MCF 10A (cell line): ENCODE measurements at regions not wholly inside any gene's neighbourhood (a gene's known extent, or its start where the extent isn't known, plus 50 kb on each side); places are given as distances from the start of the nearest gene placed in this dataset.

Source experiments
- BruUV-seq: library from RNA; stranded (reverse); fragments of 400-500 nt; replicated peaks from 2 replicates; lab custom pipeline; 2021; lab: Mats Ljungman, UMichigan
- CTCF ChIA-PET: fragments of 300-600 bp; sonication (Branson Sonifier 250); formaldehyde crosslinking; extraction: SDS; loops from one replicate; lab custom pipeline; 2021; ENCODE audit warnings: antibody characterized with exemption, inconsistent platforms; lab: Yijun Ruan, JAX
- POLR2A ChIA-PET: fragments of 300-600, 350-650 bp; sonication (Branson Sonifier 250); formaldehyde crosslinking; extraction: SDS; loops from one replicate; lab custom pipeline; 2020; ENCODE audit warnings: antibody characterized with exemption, inconsistent platforms; lab: Yijun Ruan, JAX
- DNase-seq: peaks from one replicate; pipeline ENCODE4 v3.0.0-alpha.2; 2018; ENCODE audit not compliant: unreplicated experiment
- H3K27ac Mint-ChIP-seq: one replicate; pipeline ENCODE4 v1.8.0; 2022; ENCODE audit warnings: mild to moderate bottlenecking, low read depth, mixed read lengths; ENCODE audit not compliant: unreplicated experiment
- H3K27me3 Mint-ChIP-seq: one replicate; pipeline ENCODE4 v1.8.0; 2022; ENCODE audit warnings: mixed read lengths; ENCODE audit not compliant: insufficient read depth, unreplicated experiment
- H3K36me3 Mint-ChIP-seq: one replicate; pipeline ENCODE4 v1.8.0; 2022; ENCODE audit warnings: mild to moderate bottlenecking, moderate library complexity, mixed read lengths; ENCODE audit not compliant: insufficient read depth, unreplicated experiment
- H3K4me1 Mint-ChIP-seq: one replicate; pipeline ENCODE4 v1.8.0; 2022; ENCODE audit warnings: mixed read lengths; ENCODE audit not compliant: insufficient read depth, unreplicated experiment
- H3K4me3 Mint-ChIP-seq: one replicate; pipeline ENCODE4 v1.8.0; 2022; ENCODE audit warnings: mild to moderate bottlenecking, moderate library complexity, mixed read lengths; ENCODE audit not compliant: unreplicated experiment
- H3K9me3 Mint-ChIP-seq: one replicate; pipeline ENCODE4 v1.8.0; 2022; ENCODE audit warnings: mixed read lengths; ENCODE audit not compliant: unreplicated experiment
- intact Hi-C: fragments of 100-400 bp; cut with micrococcal nuclease; formaldehyde crosslinking; loops from 2 replicates; pipeline ENCODE4 v1.14.1; 2022
- TF ChIP-seq, protein P1 (sequence below): fragments of 200-600 bp; IDR thresholded peaks from one replicate; pipeline ENCODE4 v1.8.0; 2022; ENCODE audit warnings: antibody characterized with exemption, mild to moderate bottlenecking; ENCODE audit not compliant: unreplicated experiment

DNA sequence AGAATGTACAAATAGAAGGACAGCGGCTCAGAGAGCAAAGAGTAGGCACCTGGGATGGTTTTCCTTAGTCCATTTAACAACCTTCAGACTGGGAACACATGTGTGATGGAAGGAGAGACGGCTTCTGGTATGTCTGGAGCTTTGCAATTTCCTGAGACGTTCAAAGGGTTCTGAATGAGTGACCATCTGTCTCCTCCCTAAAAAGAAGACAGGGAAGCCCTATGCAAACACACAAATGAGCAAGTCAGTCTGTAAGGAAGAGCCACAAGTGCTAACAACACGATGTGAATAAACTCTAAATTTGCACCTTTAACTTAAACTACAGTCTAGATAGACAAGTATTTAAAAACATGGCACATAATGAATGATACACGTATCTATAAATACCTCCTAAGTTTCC, 391.0 kb downstream of the ICE1 start:
- no peak for DNase-seq
- Mint-ChIP-seq H3K36me3 (no peaks in the 10 kb centered on the region), H3K4me1 (peaks cover 11% of the 10 kb centered on the region), H3K27me3 (no peaks in the 10 kb centered on the region), H3K4me3 (no peak overlapping the region), H3K27ac (no peak overlapping the region), H3K9me3 (no peaks in the 10 kb centered on the region)
- ChIA-PET CTCF (interaction anchor here (0.7 kb wide), 1 partner anchor 10 kb away, joined by 3 read pairs; no protein-coding TSS in a partner anchor), POLR2A (interaction anchor here (0.9 to 1.0 kb wide), 2 partner anchors 10 to 86 kb away, joined by 3 read pairs; no protein-coding TSS in a partner anchor)
- BruUV-seq = no TSS peak
- intact Hi-C loops = no loop called here
- TF ChIP-seq, protein P1, sequence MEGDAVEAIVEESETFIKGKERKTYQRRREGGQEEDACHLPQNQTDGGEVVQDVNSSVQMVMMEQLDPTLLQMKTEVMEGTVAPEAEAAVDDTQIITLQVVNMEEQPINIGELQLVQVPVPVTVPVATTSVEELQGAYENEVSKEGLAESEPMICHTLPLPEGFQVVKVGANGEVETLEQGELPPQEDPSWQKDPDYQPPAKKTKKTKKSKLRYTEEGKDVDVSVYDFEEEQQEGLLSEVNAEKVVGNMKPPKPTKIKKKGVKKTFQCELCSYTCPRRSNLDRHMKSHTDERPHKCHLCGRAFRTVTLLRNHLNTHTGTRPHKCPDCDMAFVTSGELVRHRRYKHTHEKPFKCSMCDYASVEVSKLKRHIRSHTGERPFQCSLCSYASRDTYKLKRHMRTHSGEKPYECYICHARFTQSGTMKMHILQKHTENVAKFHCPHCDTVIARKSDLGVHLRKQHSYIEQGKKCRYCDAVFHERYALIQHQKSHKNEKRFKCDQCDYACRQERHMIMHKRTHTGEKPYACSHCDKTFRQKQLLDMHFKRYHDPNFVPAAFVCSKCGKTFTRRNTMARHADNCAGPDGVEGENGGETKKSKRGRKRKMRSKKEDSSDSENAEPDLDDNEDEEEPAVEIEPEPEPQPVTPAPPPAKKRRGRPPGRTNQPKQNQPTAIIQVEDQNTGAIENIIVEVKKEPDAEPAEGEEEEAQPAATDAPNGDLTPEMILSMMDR = no peak

DNA sequence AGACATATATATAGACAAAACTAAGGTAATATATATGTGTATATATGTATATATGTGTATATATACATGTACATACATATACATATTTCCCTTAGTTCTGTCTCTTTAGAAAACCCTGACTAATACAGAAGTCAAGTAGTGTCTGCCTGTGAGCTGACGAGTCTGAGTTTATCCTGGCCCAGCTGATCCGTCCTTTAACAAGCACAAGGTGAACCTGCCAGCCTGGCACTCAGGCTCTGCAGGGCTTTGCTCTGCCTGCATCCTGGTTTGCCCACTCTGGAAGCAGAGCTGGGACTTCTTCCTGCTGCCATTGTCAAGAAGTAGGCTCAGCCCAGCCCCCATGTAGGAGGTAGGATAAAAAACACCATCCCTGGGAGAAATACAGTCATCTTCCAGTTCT, 388.0 kb downstream of the ICE1 start:
- no TSS peak for BruUV-seq
- no peaks in the 10 kb centered on the region for H3K36me3 Mint-ChIP-seq
- H3K27ac Mint-ChIP-seq = no peak overlapping the region
- POLR2A ChIA-PET = no interaction called here
- TF ChIP-seq, protein P1 = no peak
- no peak overlapping the region for H3K4me3 Mint-ChIP-seq
- no peak for DNase-seq
- no peaks in the 10 kb centered on the region for H3K9me3 Mint-ChIP-seq
- peaks cover 11% of the 10 kb centered on the region for H3K4me1 Mint-ChIP-seq
- H3K27me3 Mint-ChIP-seq = no peaks in the 10 kb centered on the region
- intact Hi-C loops = no loop called here
- CTCF ChIA-PET = no interaction called here

DNA sequence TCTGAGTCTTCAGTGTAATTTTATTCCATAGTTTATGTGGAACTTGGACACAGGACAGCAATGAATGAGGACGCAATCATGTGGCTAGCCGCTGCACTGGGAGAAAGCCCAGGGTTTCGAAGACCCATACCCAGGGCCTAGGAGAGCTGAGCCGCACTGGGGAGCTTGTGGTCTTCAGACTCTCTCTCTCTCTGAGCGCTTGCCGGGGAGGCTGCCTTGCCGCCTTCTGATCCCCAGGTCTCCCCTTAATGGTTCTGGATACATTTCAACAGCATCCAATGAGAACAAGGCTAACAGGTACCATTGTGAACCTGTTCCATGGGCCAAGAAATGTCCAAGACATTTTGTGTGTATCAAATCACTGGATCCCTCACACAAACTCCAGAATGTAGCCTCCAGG, 383.4 kb downstream of the ICE1 start:
- Mint-ChIP-seq H3K27ac (no peak overlapping the region), H3K9me3 (no peaks in the 10 kb centered on the region), H3K4me1 (peaks cover 6% of the 10 kb centered on the region), H3K4me3 (no peak overlapping the region), H3K27me3 (no peaks in the 10 kb centered on the region), H3K36me3 (no peaks in the 10 kb centered on the region)
- intact Hi-C loops = no loop called here
- TF ChIP-seq, protein P1 = no peak
- POLR2A ChIA-PET = no interaction called here
- BruUV-seq = no TSS peak
- CTCF ChIA-PET = interaction anchor here (1.2 kb wide), 1 partner anchor 670 kb away, joined by 3 read pairs; no protein-coding TSS in a partner anchor
- DNase-seq = no peak

DNA sequence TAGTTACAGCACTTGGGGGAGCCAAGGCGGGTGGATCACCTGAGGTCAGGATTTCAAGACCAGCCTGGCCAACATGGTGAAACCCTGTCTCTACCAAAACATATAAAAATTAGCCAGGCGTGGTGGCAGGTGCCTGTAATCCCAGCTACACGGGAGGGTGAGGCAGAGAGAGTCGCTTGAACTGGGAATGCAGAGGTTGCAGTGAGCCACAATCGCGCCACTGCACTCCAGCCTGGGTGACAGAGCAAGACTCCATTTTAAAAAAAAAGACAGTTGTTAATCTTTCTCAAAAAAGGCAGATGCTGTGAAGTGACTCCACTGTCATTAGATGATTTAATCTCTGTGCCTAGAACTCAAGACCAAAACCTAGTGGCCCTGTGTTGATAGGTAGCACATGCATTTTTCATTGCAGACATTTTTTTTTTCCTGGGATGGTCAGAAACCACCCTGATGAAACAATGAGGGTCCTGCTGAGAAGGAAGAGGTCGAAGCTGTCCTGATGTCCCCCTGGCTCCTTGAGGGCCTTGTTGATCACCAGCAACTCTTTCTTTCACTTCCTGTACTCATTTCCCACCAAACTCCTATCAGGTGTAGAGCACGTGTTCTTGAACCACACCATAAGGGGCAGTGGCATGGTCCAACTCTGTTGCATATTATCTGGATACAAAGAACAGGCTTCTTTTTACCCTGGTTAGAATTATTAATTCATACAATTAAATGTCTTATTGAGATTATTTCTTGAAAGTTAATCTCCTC, 382.2 kb downstream of the ICE1 start:
- H3K4me1 Mint-ChIP-seq = peaks cover 6% of the 10 kb centered on the region
- no peaks in the 10 kb centered on the region for H3K9me3 Mint-ChIP-seq
- CTCF ChIA-PET = no interaction called here
- H3K4me3 Mint-ChIP-seq = no peak overlapping the region
- no peaks in the 10 kb centered on the region for H3K27me3 Mint-ChIP-seq
- DNase-seq = no peak
- H3K36me3 Mint-ChIP-seq = no peaks in the 10 kb centered on the region
- intact Hi-C loops = no loop called here
- TF ChIP-seq, protein P1 = no peak
- POLR2A ChIA-PET = no interaction called here
- BruUV-seq = no TSS peak
- H3K27ac Mint-ChIP-seq = no peak overlapping the region
